ENCODE measurements at regions not wholly inside any gene's neighbourhood (a gene's known extent, or its start where the extent isn't known, plus 50 kb on each side); places are given as distances from the start of the nearest gene placed in this dataset.

GRCh38 chr16:65895906-65896305 is 470.6 kb upstream of the CDH5 start:
- Histone ChIP-seq H3K14ac (replicated peaks; ENCODE audit: low read depth, low read length) (no peak overlapping the region), H3K4me3 (ENCODE audit: insufficient read depth, low read depth, low read length) (no peak overlapping the region), H2BK120ac (ENCODE audit: low read depth, low read length) (no peak overlapping the region), H4K91ac (ENCODE audit: insufficient read depth, low read depth, low read length) (no peak overlapping the region), H3K9ac (ENCODE audit: low read depth, low read length) (no peak overlapping the region), H3K18ac (ENCODE audit: low read depth, low read length) (no peak overlapping the region), H2BK20ac (ENCODE audit: low read depth, low read length) (no peak overlapping the region), H3K9me3 (ENCODE audit: control insufficient read depth, insufficient read depth, low read length) (0 out of 2 replicates have a peak, but pooled peaks cover 2% of the 10 kb centered on the region), H2AFZ (replicated peaks; ENCODE audit: low read length, poor library complexity) (no peak overlapping the region), H4K8ac (ENCODE audit: low read depth in 2 of 2, low read length in 2 of 2) (no peak overlapping the region), H3K79me1 (ENCODE audit: low read depth in 1 of 2, low read length in 2 of 2) (no peaks in the 10 kb centered on the region), H4K5ac (ENCODE audit: low read depth, low read length) (no peak overlapping the region), H4K20me1 (ENCODE audit: insufficient read depth, low read length) (no peaks in the 10 kb centered on the region), H3K4me1 (ENCODE audit: control insufficient read depth, insufficient read depth, low read length) (no peaks in the 10 kb centered on the region), H3K27me3 (ENCODE audit: control insufficient read depth, insufficient read depth, low read length) (peaks cover 26% of the 10 kb centered on the region), H3K56ac (ENCODE audit: extremely low read depth, insufficient read depth, low read length) (no peak overlapping the region), H3K4me2 (ENCODE audit: low read depth, low read length) (no peak overlapping the region), H2AK5ac (ENCODE audit: low read depth, low read length) (no peak overlapping the region), H2BK15ac (ENCODE audit: low read depth, low read length) (no peak overlapping the region), H2BK5ac (ENCODE audit: low read depth, low read length, poor library complexity, severe bottlenecking) (no peak overlapping the region), H3K27ac (ENCODE audit: insufficient read depth, low read length) (no peak overlapping the region), H3K23ac (ENCODE audit: low read depth, low read length) (no peak overlapping the region), H3K9me1 (ENCODE audit: insufficient read depth, low read length) (no peaks in the 10 kb centered on the region), H3K4ac (ENCODE audit: low read depth, low read length) (no peak overlapping the region), H3K36me3 (ENCODE audit: control insufficient read depth, insufficient read depth, low read length) (no peaks in the 10 kb centered on the region), H2AK9ac (replicated peaks; ENCODE audit: low read depth, low read length, poor library complexity) (no peak overlapping the region)
- POLR2A ChIA-PET (ENCODE audit: unreplicated experiment), result no interaction called here
- DNase-seq (no peak), ATAC-seq (ENCODE audit: low read depth) (no peak)
- 80% methylated on average over 1 of the region's 1 CpG; no CpG with 5 or more reads in 1 of the 2 experiments for WGBS, 2 experiments (ENCODE audit: extremely low coverage in 2 of 2, insufficient read length in 1 of 2)
- intact Hi-C loops (cut with micrococcal nuclease) (no loop called here), in situ Hi-C loops (cut with MboI; ENCODE audit: low sequenced_read_pairs) (no loop called here), dilution Hi-C loops (cut with HindIII; ENCODE audit: low sequenced_read_pairs, unreplicated experiment) (no loop called here)
- no TSS peak for BruUV-seq (replicated peaks)
- CTCF ChIA-PET, result interaction anchor here (0.6 kb wide), 1 partner anchor 757 kb away, joined by 3 read pairs; no protein-coding TSS in a partner anchor
- TF ChIP-seq MXI1 (IDR thresholded peaks at IDR 0.05; ENCODE audit: borderline replicate concordance, low read depth, low read length) (no peak), ELK1 (IDR thresholded peaks at IDR 0.05; ENCODE audit: borderline replicate concordance, low read depth, low read length) (no peak), FOS (IDR thresholded peaks at IDR 0.05; ENCODE audit: low read depth, low read length) (no peak), CHD1 (IDR thresholded peaks at IDR 0.05; ENCODE audit: low read depth, low read length) (no peak), BHLHE40 (IDR thresholded peaks at IDR 0.05; ENCODE audit: low read depth, low read length) (no peak), RFX5 (IDR thresholded peaks at IDR 0.05; ENCODE audit: low read depth, low read length) (no peak), RAD21 (IDR thresholded peaks at IDR 0.05; ENCODE audit: low read length) (no peak), CTCF (conservative IDR thresholded peaks at IDR 0.05; ENCODE audit: low read depth, low read length) (no peak), USF2 (IDR thresholded peaks at IDR 0.05; ENCODE audit: low read depth, low read length) (no peak), POLR2A (IDR thresholded peaks at IDR 0.05; ENCODE audit: low read depth, low read length) (no peak), NFE2L2 (IDR thresholded peaks at IDR 0.05; ENCODE audit: low read depth, low read length) (no peak), RCOR1 (IDR thresholded peaks at IDR 0.05; ENCODE audit: insufficient replicate concordance, low read length) (no peak), SMC3 (IDR thresholded peaks at IDR 0.05; ENCODE audit: low read depth, low read length) (no peak), MAZ (IDR thresholded peaks at IDR 0.05; ENCODE audit: borderline replicate concordance, low read depth, low read length) (no peak), CEBPB (IDR thresholded peaks at IDR 0.05; ENCODE audit: low read depth, low read length) (no peak), MAFK (IDR thresholded peaks at IDR 0.05; ENCODE audit: low read depth, low read length) (no peak)
